OCI-LY7 (cell line): ENCODE measurements at regions not wholly inside any gene's neighbourhood (a gene's known extent, or its start where the extent isn't known, plus 50 kb on each side); places are given as distances from the start of the nearest gene placed in this dataset.

Source experiments
- EZH2phosphoT487 ChIP-seq: fragments of 200-600 bp; sonication (generic); IDR thresholded peaks from 2 replicates; pipeline ENCODE4 v1.6.1; 2018; ENCODE audit warnings: low read depth, borderline replicate concordance, mild to moderate bottlenecking, mixed run types, antibody characterized with exemption, low read length, moderate library complexity, mixed read lengths
- TF ChIP-seq, protein P1 (sequence below): fragments of 200-600 bp; sonication (generic); conservative IDR thresholded peaks from 2 replicates; pipeline ENCODE4 v1.5.1; 2014; ENCODE audit warnings: mild to moderate bottlenecking, antibody characterized with exemption, low read length, moderate library complexity, mixed read lengths

DNA sequence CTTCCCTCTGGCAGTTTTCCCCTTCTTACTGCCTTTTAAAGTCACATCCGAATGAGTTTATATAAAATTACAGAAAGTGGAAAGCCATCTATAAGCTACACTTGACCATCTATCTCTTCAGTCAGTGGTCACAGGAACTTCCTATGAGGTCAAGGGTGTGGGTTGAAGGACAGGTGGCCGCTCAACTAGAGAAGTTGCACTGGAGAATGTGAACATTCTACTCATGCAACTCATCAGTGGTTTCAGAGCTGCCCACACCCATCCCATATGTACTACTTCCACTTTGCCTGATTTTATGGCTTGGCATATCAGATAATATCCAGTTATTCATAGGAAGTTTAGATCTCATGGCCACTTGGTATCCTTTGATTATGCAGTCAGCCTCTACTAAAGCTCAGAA, 57.4 kb upstream of the TMEM158 start:
- TF ChIP-seq, protein P1, sequence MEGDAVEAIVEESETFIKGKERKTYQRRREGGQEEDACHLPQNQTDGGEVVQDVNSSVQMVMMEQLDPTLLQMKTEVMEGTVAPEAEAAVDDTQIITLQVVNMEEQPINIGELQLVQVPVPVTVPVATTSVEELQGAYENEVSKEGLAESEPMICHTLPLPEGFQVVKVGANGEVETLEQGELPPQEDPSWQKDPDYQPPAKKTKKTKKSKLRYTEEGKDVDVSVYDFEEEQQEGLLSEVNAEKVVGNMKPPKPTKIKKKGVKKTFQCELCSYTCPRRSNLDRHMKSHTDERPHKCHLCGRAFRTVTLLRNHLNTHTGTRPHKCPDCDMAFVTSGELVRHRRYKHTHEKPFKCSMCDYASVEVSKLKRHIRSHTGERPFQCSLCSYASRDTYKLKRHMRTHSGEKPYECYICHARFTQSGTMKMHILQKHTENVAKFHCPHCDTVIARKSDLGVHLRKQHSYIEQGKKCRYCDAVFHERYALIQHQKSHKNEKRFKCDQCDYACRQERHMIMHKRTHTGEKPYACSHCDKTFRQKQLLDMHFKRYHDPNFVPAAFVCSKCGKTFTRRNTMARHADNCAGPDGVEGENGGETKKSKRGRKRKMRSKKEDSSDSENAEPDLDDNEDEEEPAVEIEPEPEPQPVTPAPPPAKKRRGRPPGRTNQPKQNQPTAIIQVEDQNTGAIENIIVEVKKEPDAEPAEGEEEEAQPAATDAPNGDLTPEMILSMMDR: no peak
- TF ChIP-seq EZH2phosphoT487: no peak
